ENCODE measurements at regions not wholly inside any gene's neighbourhood (a gene's known extent, or its start where the extent isn't known, plus 50 kb on each side); places are given as distances from the start of the nearest gene placed in this dataset.
"Not testable (repeated sequence)": the region's sequence is repeated elsewhere in the genome, so short reads cannot be mapped to it uniquely, and the experiment has no call there.

DNA sequence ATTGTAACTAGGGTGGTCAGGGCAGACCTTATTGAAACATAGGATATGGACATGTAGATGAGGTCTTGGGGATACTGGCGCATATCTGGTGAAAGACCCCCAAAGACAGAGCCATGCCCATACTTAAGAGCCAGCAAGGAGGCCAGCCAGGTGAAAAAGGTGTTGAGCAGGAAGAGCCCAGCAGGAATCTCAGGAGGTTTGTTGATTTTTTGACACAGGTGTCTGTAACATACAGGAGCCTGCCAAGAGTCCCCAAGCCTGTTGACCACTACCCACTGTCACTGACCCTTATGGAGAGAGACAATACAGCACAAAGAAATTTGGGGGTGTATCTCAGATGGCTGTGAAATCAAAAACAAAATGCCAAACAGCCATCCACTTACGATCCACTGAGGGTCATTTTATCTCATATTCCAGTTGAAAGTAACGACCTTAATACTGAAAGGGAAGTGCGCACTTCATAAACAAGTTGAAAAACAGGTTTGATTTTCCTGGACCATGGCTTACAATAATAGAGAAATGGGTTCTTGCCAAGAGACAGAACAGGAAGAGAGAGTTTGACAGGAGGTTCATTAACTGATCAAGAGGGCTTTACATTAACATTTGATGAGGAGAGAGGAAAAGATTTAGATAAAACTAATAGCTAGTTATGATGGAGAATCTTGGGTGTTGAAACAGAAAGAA, 163.6 kb downstream of the GLUL start:
- no peak for DNase-seq (ENCODE audit: low read depth)

DNA sequence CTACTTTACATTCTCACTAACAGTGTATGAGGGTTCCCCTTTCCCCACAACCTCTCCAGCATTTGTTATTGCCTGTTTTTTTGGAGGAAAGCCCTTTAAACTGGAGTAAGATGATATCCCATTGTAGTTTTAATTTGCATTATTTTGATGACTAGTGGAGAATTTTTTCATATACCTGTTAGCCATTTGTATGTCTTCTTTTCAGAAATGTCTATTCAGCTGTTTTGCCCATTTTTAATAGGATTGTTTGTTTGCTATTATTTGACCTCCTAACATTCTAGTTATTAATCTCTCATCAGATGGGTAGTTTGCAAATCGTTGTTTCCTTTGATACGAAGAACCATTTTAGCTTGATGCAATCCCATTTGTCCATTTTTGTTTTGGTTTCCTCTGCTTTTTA, 165.0 kb downstream of the GLUL start:
- no peak for DNase-seq (ENCODE audit: low read depth)

DNA sequence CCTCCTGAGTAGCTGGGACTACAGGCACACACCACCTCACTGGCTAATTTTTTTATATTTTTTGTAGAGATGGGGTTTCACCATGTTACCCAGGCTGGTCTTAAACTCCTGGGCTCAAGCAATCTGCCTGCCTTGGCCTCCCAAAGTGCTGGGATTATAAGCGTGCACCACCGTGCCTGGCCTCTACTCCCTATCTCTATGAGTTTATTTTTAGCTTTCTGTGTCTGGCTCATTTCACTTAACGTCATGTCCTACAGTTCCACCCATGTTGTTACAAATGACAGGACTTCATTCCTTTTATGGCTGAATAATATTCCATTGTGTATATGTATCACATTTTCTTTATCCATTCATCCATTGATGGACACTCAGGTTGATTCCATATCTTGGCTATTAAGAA, 164.2 kb upstream of the ZNF648 start:
- DNase-seq (ENCODE audit: low read depth): not testable (repeated sequence)

DNA sequence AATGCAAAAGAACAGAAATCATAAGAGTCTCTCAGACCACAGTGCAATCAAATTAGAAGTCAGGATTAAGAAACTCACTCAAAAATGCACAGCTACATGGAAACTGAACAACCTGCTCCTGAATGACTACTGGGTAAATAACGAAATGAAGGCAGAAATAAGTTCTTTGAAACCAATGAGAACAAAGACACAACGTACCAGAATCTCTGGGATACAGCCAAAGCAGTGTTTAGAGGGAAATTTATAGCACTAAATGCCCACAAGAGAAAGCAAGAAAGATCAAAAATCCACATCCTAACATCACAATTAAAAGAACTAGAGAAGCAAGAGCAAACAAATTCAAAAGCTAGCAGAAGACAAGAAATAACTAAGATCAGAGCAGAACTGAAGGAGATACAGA, 160.5 kb upstream of the ZNF648 start:
- DNase-seq (ENCODE audit: low read depth): not testable (repeated sequence)

- DNase-seq (ENCODE audit: low read depth): not testable (repeated sequence)
These were observed 159.9 kb upstream of the ZNF648 start for GRCh38 chr1:182221367-182221766.

- no peak for DNase-seq (ENCODE audit: low read depth)
These were observed 156.5 kb upstream of the ZNF648 start for GRCh38 chr1:182217967-182218366.

DNA sequence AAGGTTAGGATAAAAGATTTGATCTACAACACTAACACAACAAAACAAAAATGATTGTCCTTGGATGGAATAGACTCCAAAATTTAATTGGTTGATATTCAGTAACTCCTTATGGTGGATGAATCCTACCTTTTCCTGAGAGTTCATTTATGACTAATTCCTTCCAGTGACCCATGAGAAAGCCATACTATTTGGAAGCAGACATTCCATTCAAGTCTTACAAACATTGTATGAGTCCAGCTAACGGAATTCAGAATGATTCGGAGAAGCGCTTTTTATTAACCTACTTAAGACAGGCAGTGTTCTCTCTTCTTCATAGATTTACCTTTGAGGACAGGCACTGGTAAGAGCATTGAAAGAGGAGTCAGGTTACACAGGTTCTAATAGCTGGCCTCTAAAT, 155.6 kb upstream of the ZNF648 start:
- no peak for DNase-seq (ENCODE audit: low read depth)

DNA sequence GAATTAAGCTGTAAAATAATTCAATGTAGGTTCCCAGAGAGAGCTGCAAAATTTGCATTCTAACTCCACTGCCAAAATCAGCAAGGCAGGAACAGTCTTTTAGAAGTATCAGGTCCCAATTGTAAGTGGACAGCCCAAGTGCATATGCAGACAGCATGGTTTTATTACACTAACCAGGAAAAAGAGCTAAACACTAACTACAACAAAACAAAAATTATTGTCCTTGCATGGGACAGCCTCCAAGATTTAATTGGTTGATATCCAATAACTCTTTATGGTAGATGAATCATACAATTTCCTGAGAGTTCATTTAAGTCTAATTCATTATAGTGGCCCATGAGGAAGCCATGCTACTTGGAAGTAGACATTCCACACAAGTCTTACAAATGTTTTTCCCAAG, 154.3 kb upstream of the ZNF648 start:
- no peak for DNase-seq (ENCODE audit: low read depth)

GRCh38 chr1:182213163-182213562, 151.7 kb upstream of the ZNF648 start:
- no peak for DNase-seq (ENCODE audit: low read depth)

GRCh38 chr1:182211386-182211785, 149.9 kb upstream of the ZNF648 start:
- no peak for DNase-seq (ENCODE audit: low read depth)

DNA sequence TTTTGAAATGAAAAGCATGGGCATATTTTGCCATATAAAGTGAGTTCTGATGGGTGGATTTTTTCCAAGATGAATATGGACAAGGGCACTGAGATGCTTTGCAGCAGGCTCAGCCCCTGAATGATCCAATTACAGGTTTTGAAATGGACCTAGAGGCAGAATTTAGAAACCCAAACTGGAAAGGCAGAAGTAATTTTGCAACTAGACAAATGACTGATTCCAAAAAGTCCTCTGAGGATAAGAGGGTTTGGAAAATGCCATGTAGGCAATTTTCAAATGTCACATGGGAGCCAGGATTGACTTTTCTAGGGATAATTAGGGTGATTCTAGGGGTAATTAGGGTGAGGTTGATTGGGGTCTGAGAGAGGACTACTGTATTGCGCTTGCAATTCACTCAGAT, 148.9 kb upstream of the ZNF648 start:
- DNase-seq (ENCODE audit: low read depth): no peak

DNA sequence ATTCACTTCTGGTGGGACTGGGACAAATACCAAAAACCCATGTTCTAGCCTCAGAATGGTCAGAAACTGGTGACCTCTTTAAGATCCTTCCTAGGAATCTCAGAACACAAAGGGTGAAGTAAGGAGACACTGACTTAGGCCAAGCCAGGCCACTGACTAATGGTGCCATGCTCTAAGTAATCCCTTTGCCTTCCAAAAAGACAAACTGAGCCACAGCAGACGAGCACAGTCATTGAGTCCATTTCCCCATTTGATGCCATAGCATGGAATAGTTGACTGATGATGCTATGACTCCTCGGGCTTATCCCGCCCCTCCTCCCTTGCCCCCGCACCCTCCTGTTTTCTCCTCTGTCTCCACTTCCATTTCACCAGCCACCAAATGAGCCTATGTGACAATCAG, 145.8 kb upstream of the ZNF648 start:
- no peak for DNase-seq (ENCODE audit: low read depth)

DNA sequence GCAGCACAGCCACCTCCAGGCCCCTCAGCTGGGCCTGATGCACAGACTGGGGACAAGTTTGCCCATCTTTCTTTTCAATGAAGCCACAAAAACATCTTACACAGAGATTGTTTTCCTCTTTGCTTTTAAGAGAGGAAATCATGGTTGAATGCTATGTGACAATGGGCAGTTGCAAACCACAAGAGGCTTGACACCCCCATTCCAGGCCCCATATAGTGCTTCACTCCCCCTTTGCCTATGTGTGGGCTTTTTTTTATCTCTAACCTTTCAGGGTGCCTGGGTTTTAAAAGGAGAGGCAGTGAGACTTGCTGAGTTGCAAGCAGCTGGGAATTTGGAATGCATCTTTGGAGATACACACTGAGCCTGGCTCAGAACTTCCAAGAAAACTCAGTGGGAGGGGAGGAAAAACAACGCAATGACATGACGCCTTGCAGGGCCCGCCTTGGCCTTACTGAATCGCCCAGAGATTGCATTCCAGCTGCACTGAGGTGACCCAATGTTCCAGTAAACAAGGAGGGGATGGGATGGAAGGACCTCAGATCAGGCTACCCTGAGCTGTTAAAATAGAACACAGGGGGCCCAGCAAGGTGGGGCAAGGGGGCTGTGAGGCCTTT, 145.2 kb upstream of the ZNF648 start:
- DNase-seq (ENCODE audit: low read depth): no peak

DNA sequence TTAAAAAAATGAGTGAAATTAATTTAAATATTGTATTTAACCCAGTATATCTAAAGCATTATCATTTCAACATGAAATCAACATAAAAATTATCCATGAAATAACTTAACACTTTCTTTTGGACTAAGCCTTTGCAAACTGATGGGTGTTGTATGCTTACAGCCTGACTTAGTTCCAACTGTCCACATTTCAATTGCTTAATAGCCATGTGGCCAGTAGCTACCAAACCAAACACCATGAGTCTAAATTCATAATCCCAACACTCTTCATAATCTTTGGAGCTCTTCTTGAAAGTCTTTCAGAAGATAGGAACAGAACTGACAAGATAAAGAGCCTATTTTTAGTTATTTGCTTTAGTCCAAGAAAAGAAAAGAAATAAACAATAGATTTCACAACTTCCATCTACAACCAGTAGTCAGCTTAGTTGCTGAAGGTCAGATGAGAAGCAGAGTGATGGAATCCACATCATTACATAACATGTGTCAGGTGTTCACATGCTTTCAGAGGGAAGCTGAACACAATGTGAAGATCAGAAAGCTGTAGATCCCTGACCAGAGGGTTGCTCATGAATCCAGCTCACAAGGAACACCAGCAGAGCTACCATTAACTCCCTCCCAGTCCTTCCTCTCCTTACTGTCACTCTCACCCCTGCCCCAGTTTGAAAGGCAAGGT, 144.0 kb upstream of the ZNF648 start:
- no peak for DNase-seq (ENCODE audit: low read depth)

DNA sequence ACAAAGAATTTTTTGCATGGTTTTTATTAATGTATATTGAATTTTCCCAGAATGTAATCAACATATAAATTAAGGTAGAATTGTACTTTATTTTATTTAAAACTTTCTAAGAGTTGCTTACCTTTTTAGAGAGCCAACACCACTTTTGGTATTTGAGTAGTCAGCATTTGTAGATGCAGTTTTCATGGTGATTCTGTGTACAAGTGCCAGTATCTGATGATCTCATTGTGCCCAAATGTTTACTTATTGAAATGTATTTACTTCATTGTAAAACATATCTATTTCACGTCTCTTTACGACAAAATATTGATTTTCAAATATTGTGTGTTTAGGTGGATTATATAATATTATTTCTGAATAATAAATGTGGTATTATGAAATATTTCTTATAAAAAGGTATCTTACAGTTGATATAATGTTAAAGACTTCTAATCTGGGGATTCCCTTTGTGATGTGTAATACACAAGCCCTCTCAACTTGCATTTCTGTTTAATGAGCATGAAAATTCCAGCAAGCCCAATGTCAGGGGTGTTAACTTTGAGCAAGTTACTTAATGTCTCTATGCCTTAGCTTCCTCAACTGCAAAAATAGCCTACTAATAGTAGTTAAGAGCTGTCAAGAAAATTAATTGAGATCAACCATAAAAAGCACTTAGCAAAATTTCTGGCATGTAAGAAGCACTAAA, 141.8 kb upstream of the ZNF648 start:
- no peak for DNase-seq (ENCODE audit: low read depth)

DNA sequence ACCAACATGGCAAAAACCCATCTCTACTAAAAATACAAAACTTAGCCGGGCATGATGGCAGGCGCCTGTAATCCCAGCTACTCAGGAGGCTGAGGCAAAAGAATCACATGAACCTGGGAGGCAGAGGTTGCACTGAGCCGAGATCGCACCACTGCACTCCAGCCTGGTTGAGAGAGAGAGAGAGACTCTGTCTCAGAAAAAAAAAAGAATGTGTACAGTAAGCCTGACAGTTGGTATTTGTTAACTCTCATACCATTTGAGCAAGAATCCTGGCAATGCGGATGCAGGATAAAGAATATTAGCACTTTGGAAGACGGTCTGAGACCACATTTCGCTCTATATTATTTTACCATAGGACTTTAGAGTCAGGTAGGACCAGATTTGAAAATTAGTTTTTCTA, 140.0 kb upstream of the ZNF648 start:
- DNase-seq (ENCODE audit: low read depth): not testable (repeated sequence)

- DNase-seq (ENCODE audit: low read depth): no peak
These were observed 138.7 kb upstream of the ZNF648 start for GRCh38 chr1:182200025-182200812.

DNA sequence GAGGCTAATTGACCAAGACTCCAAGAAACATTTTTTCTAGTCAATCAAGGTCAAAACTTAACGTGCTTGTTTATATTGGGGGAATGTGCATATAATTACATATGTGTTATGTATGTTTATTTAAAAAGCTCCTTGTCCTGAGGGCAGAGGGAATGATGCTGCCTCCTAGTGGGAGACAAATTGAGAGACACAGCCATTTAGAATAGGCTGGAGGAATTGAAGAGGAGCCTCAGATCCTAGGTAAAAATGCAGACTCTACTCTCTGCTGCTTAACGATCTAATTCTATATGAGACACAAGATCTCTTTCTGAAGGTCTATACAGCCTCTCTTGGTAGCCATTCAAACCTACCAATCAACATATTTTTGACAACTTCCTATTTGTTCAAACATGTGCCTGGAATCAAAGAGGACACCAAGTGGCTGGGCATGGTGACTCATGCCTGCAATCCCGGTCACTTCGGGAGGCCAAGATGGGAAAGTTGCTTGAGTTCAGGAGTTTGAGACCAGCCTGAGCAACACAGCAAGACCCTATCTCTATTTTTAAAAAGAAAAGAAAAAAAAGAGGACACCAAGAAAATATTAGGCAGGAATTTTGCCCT, 136.6 kb upstream of the ZNF648 start:
- no peak for DNase-seq (ENCODE audit: low read depth)

DNA sequence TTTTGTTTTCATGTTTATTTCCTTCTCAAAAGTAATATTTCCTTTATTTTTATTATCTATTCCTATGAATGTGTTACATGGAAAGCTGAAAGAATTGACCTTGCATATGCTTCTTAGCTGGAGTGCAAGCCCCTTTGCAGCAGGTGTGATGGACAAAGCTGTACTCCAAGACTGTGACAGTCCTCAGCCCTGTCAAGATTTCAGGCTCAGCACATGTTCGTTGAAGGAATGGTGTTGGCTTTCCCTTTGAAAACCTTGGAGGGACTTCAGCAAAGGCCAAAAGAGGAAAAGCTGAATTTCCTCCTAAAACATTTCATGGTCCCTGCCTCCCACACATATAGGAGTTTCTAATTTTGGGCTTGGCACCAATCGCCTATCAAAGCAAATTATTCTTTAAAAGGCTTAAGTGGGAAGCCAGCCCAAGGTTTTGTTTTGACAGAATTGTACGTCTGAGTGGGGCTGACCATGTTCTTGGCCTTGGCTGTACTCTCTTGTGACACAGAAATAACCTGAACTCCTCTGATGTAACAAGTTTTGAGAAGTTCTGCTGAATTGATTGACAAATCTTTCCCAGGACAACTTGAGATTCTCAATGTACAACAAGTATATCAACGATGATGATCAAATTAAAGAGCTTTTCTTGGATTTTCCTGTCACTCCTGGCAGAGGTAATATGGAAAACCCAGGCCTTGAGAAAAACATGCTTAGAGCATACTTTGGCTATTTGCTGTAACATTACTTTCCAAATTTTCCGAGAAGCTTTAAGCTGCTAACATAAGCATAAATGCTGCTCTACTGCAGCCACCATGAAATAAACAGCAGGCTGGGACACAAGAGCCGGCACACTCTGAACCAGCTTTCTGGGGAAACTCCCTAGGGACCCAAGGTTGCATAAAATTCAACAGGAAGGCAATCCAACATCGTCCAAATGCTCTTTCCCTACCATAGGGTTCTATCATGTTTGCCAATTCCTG, 135.7 kb upstream of the ZNF648 start:
- DNase-seq (ENCODE audit: low read depth): no peak

DNA sequence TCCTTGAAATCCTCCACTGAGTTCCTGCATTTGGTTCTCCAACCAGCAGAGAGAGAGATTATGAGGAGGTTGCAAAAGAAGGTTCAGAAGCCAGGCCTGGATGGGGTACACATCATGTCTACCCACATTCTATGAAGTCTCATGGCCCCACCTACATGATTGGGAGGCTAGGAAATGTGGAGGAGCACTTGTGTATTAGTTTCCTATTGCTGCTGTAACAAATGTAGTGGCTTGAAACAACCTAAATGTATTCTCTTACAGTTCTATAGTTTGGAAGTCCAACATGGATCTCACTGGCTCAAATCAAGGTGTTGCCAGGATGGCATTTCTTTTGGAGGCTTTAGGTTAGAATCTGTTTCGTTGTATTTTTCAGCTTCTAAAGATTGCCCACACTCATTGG, 134.2 kb upstream of the ZNF648 start:
- DNase-seq (ENCODE audit: low read depth): no peak
